Cardiac muscle cell (in vitro differentiated cells and primary cell): ENCODE measurements at regions not wholly inside any gene's neighbourhood (a gene's known extent, or its start where the extent isn't known, plus 50 kb on each side); places are given as distances from the start of the nearest gene placed in this dataset.

ENCODE experiments used
- DNase-seq, 2 donors: peaks; one replicate each; pipeline versions ENCODE4 v3.0.0 to v3.0.0-alpha.2; 2010 to 2017; ENCODE audit warnings: low read depth in 1 of 2, low spot score in 1 of 2
- H3K27ac ChIP-seq: fragments of 200-600 bp; sonication (generic); 2 replicates; pipeline ENCODE4 v1.5.1; 2016
- H3K27me3 ChIP-seq: fragments of 200-600 bp; sonication (generic); 2 replicates; pipeline ENCODE4 v1.6.0; 2016; ENCODE audit warnings: control low read depth
- H3K36me3 ChIP-seq: fragments of 200-600 bp; sonication (generic); 2 replicates; pipeline ENCODE4 v1.5.1; 2016; ENCODE audit warnings: control low read depth
- H3K4me1 ChIP-seq: fragments of 200-600 bp; sonication (generic); 2 replicates; pipeline ENCODE4 v1.8.1; 2017; ENCODE audit warnings: low read depth, mild to moderate bottlenecking, mixed run types
- H3K4me3 ChIP-seq: fragments of 200-600 bp; sonication (generic); 2 replicates; pipeline ENCODE4 v1.5.1; 2016; ENCODE audit warnings: mild to moderate bottlenecking
- H3K9me3 ChIP-seq: fragments of 200-600 bp; sonication (generic); 2 replicates; pipeline ENCODE4 v1.5.1; 2017; ENCODE audit warnings: low read depth, mild to moderate bottlenecking, control low read depth
- TF ChIP-seq, protein P1 (sequence below): IDR thresholded peaks from 2 replicates; pipeline ENCODE4 v1.5.1; 2012; ENCODE audit warnings: low read depth, mild to moderate bottlenecking, low read length

GRCh38 chr5:159571501-159572244, 241.4 kb upstream of the IL12B start:
- Histone ChIP-seq H3K9me3 (no peaks in the 10 kb centered on the region), H3K27me3 (no peaks in the 10 kb centered on the region), H3K4me1 (peaks cover 10% of the 10 kb centered on the region), H3K36me3 (no peaks in the 10 kb centered on the region), H3K27ac (peak overlapping the region; percentile 24), H3K4me3 (no peak overlapping the region)
- peak in 1 of 2 donors; percentile 15 for DNase-seq
- TF ChIP-seq, protein P1, sequence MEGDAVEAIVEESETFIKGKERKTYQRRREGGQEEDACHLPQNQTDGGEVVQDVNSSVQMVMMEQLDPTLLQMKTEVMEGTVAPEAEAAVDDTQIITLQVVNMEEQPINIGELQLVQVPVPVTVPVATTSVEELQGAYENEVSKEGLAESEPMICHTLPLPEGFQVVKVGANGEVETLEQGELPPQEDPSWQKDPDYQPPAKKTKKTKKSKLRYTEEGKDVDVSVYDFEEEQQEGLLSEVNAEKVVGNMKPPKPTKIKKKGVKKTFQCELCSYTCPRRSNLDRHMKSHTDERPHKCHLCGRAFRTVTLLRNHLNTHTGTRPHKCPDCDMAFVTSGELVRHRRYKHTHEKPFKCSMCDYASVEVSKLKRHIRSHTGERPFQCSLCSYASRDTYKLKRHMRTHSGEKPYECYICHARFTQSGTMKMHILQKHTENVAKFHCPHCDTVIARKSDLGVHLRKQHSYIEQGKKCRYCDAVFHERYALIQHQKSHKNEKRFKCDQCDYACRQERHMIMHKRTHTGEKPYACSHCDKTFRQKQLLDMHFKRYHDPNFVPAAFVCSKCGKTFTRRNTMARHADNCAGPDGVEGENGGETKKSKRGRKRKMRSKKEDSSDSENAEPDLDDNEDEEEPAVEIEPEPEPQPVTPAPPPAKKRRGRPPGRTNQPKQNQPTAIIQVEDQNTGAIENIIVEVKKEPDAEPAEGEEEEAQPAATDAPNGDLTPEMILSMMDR, result no peak

- no peak overlapping the region for H3K4me3 ChIP-seq
- no peaks in the 10 kb centered on the region for H3K27me3 ChIP-seq
- H3K9me3 ChIP-seq, result no peaks in the 10 kb centered on the region
- TF ChIP-seq, protein P1, result no peak
- H3K27ac ChIP-seq, result no peak overlapping the region
- DNase-seq, result no peak
- peaks cover 6% of the 10 kb centered on the region for H3K4me1 ChIP-seq
- no peaks in the 10 kb centered on the region for H3K36me3 ChIP-seq
Measured at GRCh38 chr5:159576902-159577301, 246.6 kb upstream of the IL12B start.

DNA sequence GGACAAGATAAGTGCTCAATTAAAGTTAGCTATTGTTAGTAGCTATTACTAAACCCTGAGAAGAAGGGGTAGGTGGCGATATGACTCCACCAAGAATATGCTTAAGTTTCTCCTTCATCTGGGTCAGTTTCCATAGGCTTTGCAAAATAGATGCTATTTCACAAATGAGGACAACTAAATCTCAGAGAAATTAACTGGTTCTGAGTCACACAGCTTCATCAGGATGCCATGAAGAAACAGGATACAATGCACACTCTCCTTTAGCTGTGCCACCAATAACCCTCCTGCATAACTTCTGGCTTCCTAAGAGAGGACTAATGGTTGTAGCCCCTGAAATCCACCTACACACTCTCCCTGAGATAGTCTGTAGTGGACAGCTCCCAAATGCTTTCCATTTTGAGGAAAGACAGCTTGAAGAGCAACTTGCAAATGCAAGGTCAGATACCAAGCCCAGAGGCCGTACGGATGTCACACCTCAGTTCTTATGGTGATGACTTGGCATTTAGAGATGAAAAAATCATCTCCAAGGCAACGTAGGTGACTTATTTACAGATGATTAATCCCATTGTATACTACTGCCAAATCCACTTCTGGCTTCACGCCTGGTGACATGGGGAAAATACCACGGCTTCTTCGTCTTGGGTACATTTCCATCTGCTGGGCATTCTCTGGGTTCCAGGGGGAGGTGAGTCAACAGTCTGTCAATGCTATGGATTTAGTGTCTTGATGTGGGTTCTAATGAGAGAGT, 251.4 kb upstream of the IL12B start:
- TF ChIP-seq, protein P1, result peak; percentile 21
- Histone ChIP-seq H3K4me1 (no peaks in the 10 kb centered on the region), H3K9me3 (no peaks in the 10 kb centered on the region), H3K4me3 (no peak overlapping the region), H3K27me3 (no peaks in the 10 kb centered on the region), H3K27ac (no peak overlapping the region), H3K36me3 (no peaks in the 10 kb centered on the region)
- DNase-seq, result peak; percentile 25 to 83

- Histone ChIP-seq H3K4me3 (no peak overlapping the region), H3K27ac (no peak overlapping the region), H3K36me3 (no peaks in the 10 kb centered on the region), H3K27me3 (no peaks in the 10 kb centered on the region), H3K4me1 (no peaks in the 10 kb centered on the region), H3K9me3 (no peaks in the 10 kb centered on the region)
- TF ChIP-seq, protein P1, result no peak
- peak in 1 of 2 donors; percentile 35 for DNase-seq
Measured at GRCh38 chr5:159582756-159583541, 252.7 kb upstream of the IL12B start.

DNA sequence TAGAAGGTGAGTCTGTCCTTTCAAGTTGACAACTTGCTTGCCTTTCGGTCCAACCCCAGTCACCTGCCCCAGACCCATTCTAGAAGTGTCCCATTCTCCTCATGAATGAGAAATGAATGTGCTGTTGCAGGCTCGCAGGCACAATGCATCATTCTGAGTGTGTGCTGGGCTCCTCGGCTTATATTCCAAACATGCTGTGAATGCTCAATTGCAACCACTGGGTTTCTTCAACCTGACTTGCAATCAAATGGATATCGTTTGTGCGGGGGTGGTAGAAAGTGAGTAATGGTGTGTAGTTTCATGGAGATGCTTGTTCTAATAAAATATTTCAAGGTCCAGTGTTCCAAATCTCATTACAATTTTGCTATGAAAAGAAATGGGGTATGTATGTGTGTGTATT, 256.6 kb upstream of the IL12B start:
- no peaks in the 10 kb centered on the region for H3K9me3 ChIP-seq
- no peak overlapping the region for H3K27ac ChIP-seq
- H3K4me1 ChIP-seq, result no peaks in the 10 kb centered on the region
- no peak overlapping the region for H3K4me3 ChIP-seq
- TF ChIP-seq, protein P1, result no peak
- H3K36me3 ChIP-seq, result no peaks in the 10 kb centered on the region
- no peak for DNase-seq
- H3K27me3 ChIP-seq, result no peaks in the 10 kb centered on the region
